ENCODE measurements at regions not wholly inside any gene's neighbourhood (a gene's known extent, or its start where the extent isn't known, plus 50 kb on each side); places are given as distances from the start of the nearest gene placed in this dataset.

GRCh38 chr3:26962492-26963360 is 340.2 kb downstream of the LRRC3B start:
- TF ChIP-seq CTCF (IDR thresholded peaks at IDR 0.05; ENCODE audit: extremely low read depth, insufficient read depth, missing control alignments) = no peak
- in situ Hi-C loops (cut with MboI; ENCODE audit: low pct_unique_long_range_greater_than_20kb, low sequenced_read_pairs, unreplicated experiment) = no loop called here
- DNase-seq (ENCODE audit: low spot score) = peak; percentile 24

- in situ Hi-C loops (cut with MboI; ENCODE audit: low pct_unique_long_range_greater_than_20kb, low sequenced_read_pairs, unreplicated experiment) = no loop called here
- TF ChIP-seq CTCF (IDR thresholded peaks at IDR 0.05; ENCODE audit: extremely low read depth, insufficient read depth, missing control alignments) = peak; percentile 15
- no peak for DNase-seq (ENCODE audit: low spot score)
These were observed 340.8 kb downstream of the LRRC3B start for GRCh38 chr3:26963361-26963743.

GRCh38 chr3:26964313-26964712 is 341.7 kb downstream of the LRRC3B start:
- no peak for TF ChIP-seq CTCF (IDR thresholded peaks at IDR 0.05; ENCODE audit: extremely low read depth, insufficient read depth, missing control alignments)
- no peak for DNase-seq (ENCODE audit: low spot score)
- in situ Hi-C loops (cut with MboI; ENCODE audit: low pct_unique_long_range_greater_than_20kb, low sequenced_read_pairs, unreplicated experiment) = no loop called here

GRCh38 chr3:26964836-26965235 is 342.3 kb downstream of the LRRC3B start:
- in situ Hi-C loops (cut with MboI; ENCODE audit: low pct_unique_long_range_greater_than_20kb, low sequenced_read_pairs, unreplicated experiment) = no loop called here
- no peak for TF ChIP-seq CTCF (IDR thresholded peaks at IDR 0.05; ENCODE audit: extremely low read depth, insufficient read depth, missing control alignments)
- DNase-seq (ENCODE audit: low spot score) = no peak

GRCh38 chr3:26967501-26967900 is 344.9 kb downstream of the LRRC3B start:
- no peak for TF ChIP-seq CTCF (IDR thresholded peaks at IDR 0.05; ENCODE audit: extremely low read depth, insufficient read depth, missing control alignments)
- in situ Hi-C loops (cut with MboI; ENCODE audit: low pct_unique_long_range_greater_than_20kb, low sequenced_read_pairs, unreplicated experiment) = no loop called here

GRCh38 chr3:26984416-26985390 is 362.1 kb downstream of the LRRC3B start:
- no peak for TF ChIP-seq CTCF (IDR thresholded peaks at IDR 0.05; ENCODE audit: extremely low read depth, insufficient read depth, missing control alignments)

More at GRCh38 chr3:26967501-26967900, 344.9 kb downstream of the LRRC3B start:
- DNase-seq (ENCODE audit: low spot score) = no peak

More at GRCh38 chr3:26984416-26985390, 362.1 kb downstream of the LRRC3B start:
- in situ Hi-C loops (cut with MboI; ENCODE audit: low pct_unique_long_range_greater_than_20kb, low sequenced_read_pairs, unreplicated experiment) = no loop called here
- DNase-seq (ENCODE audit: low spot score) = no peak

Measured in GM13977 (cell line).